HG03521 (cell line): ENCODE measurements at regions not wholly inside any gene's neighbourhood (a gene's known extent, or its start where the extent isn't known, plus 50 kb on each side); places are given as distances from the start of the nearest gene placed in this dataset.

Experiments used
- ATAC-seq: cut with Tn5 transposase; IDR thresholded peaks from one replicate; pipeline ENCODE4 v1.9.1; 2021; ENCODE audit warnings: mild to moderate bottlenecking, moderate library complexity; ENCODE audit not compliant: unreplicated experiment

GRCh38 chr2:60400462-60401246 lies 152.8 kb downstream of the BCL11A start:
- no peak for ATAC-seq

- ATAC-seq: no peak
These were observed 159.0 kb downstream of the BCL11A start for GRCh38 chr2:60394463-60394862.

DNA sequence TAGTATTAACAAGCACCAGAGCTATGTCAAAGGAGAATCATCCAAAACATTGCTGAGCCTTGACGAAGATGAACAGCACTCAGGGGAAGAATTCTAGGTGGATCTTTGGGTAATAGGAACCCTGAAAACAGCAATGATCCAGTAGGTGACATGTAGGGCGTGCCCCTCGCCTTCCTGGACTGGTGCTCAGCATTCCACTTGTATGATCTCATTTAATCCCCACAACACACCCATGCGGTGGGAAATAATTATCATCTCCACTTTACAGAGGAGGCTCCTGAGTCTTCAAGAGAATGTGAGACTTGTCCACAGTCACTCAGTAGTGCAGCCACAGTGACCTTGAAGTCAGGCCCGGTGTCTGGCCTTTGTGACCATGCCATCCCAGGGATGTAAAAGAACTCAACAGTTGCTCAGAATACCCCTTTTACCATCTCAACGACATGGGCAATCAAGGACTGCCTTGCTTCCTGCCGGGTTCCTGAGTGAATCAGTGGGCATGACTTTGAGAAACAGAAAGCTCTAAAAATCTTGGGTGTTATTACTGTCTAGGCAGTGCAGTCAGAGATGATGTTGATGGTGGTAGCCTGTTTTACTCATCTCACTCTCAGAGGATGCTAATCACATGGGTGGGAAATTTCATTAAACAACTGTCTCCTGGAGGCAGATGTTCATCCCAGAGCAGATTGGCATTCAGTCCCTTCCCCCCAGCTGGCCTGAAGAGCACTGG lies 161.6 kb downstream of the BCL11A start:
- no peak for ATAC-seq

GRCh38 chr2:60391230-60391629 lies 162.2 kb downstream of the BCL11A start:
- ATAC-seq: no peak

GRCh38 chr2:60386436-60386835 lies 167.0 kb downstream of the BCL11A start:
- ATAC-seq: no peak

DNA sequence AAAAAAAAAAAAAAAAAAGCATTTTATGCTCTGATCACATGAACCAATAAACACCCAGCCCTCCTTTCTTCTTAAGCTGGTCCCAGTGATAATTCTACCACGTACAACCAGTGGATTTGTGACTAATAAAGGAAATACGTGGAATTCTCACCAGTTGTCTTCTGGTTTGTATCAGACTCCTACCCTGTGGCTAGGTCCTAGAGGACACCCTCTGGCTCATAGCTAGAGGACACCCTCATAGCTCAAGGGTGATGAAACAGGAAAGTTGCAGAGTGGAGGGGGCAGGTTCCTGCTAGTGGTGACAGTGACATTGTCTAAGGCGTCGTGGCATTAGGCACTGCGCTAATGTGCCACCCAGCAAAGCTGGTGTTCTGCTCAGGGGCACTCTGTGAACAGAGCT lies 167.8 kb downstream of the BCL11A start:
- no peak for ATAC-seq

- no peak for ATAC-seq
These were observed 169.9 kb downstream of the BCL11A start for GRCh38 chr2:60383401-60384143.

DNA sequence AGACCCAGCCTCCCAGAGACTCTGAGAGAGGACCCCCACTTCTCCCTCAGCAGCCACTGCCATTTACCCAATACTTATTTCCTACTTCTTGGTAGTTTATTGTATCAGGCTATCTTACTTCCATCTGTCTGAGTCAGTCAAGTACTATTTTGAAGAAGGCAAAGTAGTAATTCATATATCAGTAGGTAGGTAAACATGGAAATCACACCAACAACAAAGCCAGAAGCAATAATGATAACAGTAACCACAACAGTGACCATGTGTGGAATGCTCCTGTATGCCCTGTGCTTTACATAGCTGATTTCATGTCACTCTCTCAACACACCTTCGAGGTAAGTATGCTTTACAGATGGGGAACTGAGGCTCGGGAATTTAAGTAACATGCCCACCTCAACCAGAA lies 173.0 kb downstream of the BCL11A start:
- ATAC-seq: no peak

- no peak for ATAC-seq
These were observed 173.8 kb downstream of the BCL11A start for GRCh38 chr2:60379684-60380083.

- no peak for ATAC-seq
These were observed 174.2 kb downstream of the BCL11A start for GRCh38 chr2:60379216-60379615.

- no peak for ATAC-seq
These were observed 175.6 kb downstream of the BCL11A start for GRCh38 chr2:60377825-60378224.

DNA sequence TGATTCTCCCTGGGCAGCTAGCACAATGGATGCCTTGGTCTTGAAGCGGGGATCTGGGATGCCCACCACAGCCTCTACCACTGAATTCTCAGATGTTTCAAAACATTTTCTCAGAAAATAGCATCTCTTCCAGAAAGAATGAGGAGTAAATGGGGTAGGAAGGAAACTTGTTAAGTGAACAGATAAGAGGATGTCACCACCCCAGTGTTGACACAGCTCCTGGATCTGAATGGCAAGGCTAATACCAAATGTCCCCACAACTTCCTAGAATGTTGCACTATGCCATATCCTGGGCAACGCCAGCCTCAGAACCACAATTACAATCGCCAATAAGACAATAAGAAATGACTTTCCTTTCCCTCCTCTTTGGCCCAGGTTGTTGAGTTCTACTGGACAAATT lies 177.2 kb downstream of the BCL11A start:
- ATAC-seq: no peak

DNA sequence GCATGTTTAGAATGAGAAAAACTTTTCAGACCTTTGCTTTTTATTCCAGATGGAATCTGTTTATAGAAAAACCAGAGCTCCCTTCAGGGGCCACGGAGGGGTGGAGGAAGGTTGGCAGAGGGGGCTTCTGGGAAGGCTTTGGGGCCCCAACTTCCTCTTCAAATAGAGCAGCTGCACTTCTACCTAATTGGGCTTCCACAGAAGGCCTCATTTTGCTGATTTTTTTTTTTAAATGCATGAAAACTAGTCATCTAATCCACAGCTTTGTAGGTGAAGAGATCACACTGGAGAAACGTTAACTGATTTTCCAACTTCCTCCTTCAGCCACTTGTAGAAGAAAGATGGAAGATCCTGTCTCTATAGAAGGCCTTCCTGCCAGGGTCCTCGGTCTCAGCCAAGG lies 181.8 kb downstream of the BCL11A start:
- ATAC-seq: no peak

DNA sequence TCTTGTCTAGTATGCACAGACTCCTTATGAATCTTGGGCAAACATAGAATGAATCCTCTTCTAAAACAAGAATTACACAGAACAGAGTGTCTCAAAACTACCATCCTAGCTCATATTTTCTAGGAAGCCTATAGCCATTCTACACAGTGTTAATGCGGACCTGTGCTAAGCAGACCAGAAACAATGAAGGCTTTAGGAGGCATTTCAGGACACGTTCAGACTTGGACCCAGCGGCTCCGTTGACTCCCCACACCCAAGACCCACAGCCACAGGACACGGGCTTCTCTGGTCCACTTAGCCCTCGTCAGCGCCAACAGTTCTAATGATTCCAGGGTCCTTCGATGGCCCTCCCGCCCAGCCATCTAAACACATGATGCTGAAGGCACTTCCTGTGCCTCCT lies 182.2 kb downstream of the BCL11A start:
- no peak for ATAC-seq

DNA sequence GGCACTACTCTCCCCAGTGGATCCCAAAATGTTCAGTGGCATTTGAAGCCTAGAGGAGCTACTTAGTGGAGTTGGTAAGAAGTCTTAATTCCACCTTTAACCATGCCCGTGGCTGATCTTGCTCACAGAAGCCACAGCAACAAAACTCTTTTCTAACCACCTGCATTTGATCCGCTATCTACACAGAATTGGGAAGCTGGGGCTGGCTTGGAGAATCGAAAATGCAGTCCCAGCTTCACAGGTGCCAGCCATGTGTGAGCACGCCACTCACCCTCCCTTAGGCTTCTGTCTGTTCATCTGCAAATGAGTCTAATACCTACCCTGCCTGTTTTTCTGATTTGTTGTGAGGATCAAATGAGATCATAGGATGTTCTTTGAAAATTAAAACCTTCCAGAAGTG lies 182.6 kb downstream of the BCL11A start:
- ATAC-seq: no peak

- no peak for ATAC-seq
These were observed 185.0 kb downstream of the BCL11A start for GRCh38 chr2:60368456-60368855.

DNA sequence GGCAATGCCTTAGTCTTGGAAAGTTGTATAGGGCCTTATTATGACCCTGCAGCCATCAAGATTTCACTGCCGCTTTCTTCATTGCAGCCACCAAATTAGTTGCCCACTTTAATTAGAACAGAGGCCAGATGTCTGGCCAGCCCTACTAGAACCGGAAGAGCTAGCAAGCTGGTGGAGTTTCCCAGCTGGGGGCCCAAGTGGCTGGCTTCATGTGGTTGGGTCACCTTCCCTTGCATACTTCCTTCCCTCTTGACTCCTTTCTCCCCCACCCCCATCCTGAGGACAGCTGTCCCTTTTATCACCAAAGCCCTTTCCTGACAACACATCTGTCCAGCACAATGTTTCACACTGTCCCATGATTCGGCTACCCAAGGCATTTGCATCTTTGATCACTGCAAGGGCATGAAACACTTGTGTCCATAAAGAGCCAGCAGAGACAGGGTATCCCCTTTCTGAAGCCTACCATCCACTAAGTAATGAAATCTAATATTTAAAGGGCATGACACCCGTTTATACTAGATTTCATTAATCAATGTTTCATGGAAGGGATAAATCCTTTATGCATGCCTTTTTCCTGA lies 187.2 kb downstream of the BCL11A start:
- ATAC-seq: no peak

DNA sequence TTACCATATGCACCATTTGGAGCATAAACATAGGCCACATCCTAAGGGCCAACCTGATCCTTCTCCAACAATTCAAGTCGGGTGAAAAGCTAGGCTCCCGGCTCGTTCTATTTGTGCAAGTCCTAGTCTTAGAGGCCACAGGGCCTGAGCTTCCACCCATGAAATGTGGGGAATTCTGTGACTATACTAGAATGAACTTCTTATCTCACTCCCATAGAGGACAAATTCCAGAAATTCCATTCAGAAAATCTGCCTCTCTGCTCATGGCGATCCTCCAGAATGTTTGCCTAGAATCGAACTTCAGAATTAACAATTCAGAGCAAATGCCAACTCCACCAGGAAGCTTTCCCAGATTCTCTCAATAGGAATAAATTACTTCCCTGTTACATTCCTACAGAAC lies 187.9 kb downstream of the BCL11A start:
- no peak for ATAC-seq

- ATAC-seq: no peak
These were observed 189.0 kb downstream of the BCL11A start for GRCh38 chr2:60364491-60364890.

- no peak for ATAC-seq
These were observed 192.0 kb downstream of the BCL11A start for GRCh38 chr2:60361498-60361897.

DNA sequence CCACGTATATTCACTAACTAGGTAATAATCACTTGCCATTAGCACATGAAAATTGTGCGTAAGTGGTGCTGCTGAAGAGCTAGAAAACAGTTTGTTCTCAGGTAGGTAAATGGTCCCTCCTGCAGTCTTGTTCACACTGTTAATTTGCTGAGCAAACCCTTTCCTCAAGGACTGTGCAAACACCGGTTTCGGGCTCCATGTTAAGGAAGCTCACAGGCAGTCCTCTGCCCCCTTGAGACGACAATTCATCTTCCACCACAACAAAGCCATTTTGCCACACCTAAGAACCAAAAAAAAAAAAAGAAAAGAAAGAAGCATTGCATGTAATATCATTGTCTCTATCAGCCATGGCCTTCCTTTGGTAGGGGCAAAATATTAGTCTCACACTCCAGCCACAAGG lies 193.9 kb downstream of the BCL11A start:
- no peak for ATAC-seq
